OCI-LY7 (cell line): ENCODE measurements at regions not wholly inside any gene's neighbourhood (a gene's known extent, or its start where the extent isn't known, plus 50 kb on each side); places are given as distances from the start of the nearest gene placed in this dataset.

Source experiments
- BruUV-seq: library from RNA; stranded (reverse); fragments of 400-500 nt; replicated peaks from 2 replicates; lab custom pipeline; 2021; lab: Mats Ljungman, UMichigan
- CTCF ChIA-PET: fragments of 300-600 bp; sonication (Branson Sonifier 250); formaldehyde crosslinking; loops from one replicate; lab custom pipeline; 2022; ENCODE audit warnings: antibody characterized with exemption; ENCODE audit not compliant: unreplicated experiment; lab: Charles Lee
- POLR2A ChIA-PET: fragments of 300-600 bp; sonication (Branson Sonifier 250); formaldehyde crosslinking; loops from one replicate; lab custom pipeline; 2022; ENCODE audit warnings: antibody characterized with exemption; lab: Charles Lee
- DNase-seq: peaks from one replicate; pipeline ENCODE4 v3.0.0-alpha.2; 2015; ENCODE audit warnings: low spot score
- H2AFZ ChIP-seq: fragments of 200-600 bp; sonication (generic), shearing (Covaris generic); 2 replicates; pipeline ENCODE4 v1.6.1; 2014; ENCODE audit warnings: mild to moderate bottlenecking, antibody characterized with exemption, low read length, moderate library complexity
- H3K27ac ChIP-seq: fragments of 200-600 bp; sonication (generic); 2 replicates; pipeline ENCODE4 v1.5.1; 2014; ENCODE audit warnings: mixed run types, low read depth, mild to moderate bottlenecking, moderate library complexity, low read length, inconsistent platforms; ENCODE audit not compliant: poor library complexity, severe bottlenecking
- H3K36me3 ChIP-seq: fragments of 200-600 bp; sonication (generic); 2 replicates; pipeline ENCODE4 v1.6.1; 2014; ENCODE audit warnings: mild to moderate bottlenecking, antibody characterized with exemption, low read length, moderate library complexity, mixed read lengths; ENCODE audit not compliant: insufficient read depth
- H3K4me1 ChIP-seq: fragments of 200-600 bp; sonication (generic); 2 replicates; pipeline ENCODE4 v1.5.1; 2014; ENCODE audit warnings: mild to moderate bottlenecking, low read length; ENCODE audit not compliant: insufficient read depth, poor library complexity, severe bottlenecking
- H3K4me2 ChIP-seq: fragments of 200-600 bp; sonication (generic); 2 replicates; pipeline ENCODE4 v1.6.1; 2014; ENCODE audit warnings: mild to moderate bottlenecking, low read length
- H3K4me3 ChIP-seq: fragments of 200-600 bp; sonication (generic); 2 replicates; pipeline ENCODE4 v1.5.1; 2014; ENCODE audit warnings: mild to moderate bottlenecking, low read depth, low read length; ENCODE audit not compliant: poor library complexity, severe bottlenecking
- H3K79me2 ChIP-seq: fragments of 200-600 bp; sonication (generic); 2 replicates; pipeline ENCODE4 v1.6.1; 2016; ENCODE audit warnings: low read depth, mild to moderate bottlenecking, low read length, moderate library complexity, mixed read lengths; ENCODE audit not compliant: insufficient read depth
- H3K9me2 ChIP-seq: fragments of 200-600 bp; sonication (generic); 2 replicates; pipeline ENCODE4 v1.6.1; 2016; ENCODE audit warnings: mild to moderate bottlenecking, low read length, mixed read lengths; ENCODE audit not compliant: insufficient read depth
- H3K9me3 ChIP-seq: fragments of 200-600 bp; sonication (generic); 2 replicates; pipeline ENCODE4 v1.6.1; 2014; ENCODE audit warnings: mild to moderate bottlenecking, mixed run types, low read length, mixed read lengths
- H4K20me1 ChIP-seq: fragments of 200-600 bp; sonication (generic); 2 replicates; pipeline ENCODE4 v1.6.1; 2014; ENCODE audit warnings: mild to moderate bottlenecking, antibody characterized with exemption, low read length, moderate library complexity, mixed read lengths; ENCODE audit not compliant: insufficient read depth
- CTCF ChIP-seq: fragments of 200-600 bp; sonication (generic); conservative IDR thresholded peaks from 2 replicates; pipeline ENCODE4 v1.5.1; 2014; ENCODE audit warnings: mild to moderate bottlenecking, antibody characterized with exemption, low read length, moderate library complexity, mixed read lengths
- EZH2phosphoT487 ChIP-seq: fragments of 200-600 bp; sonication (generic); IDR thresholded peaks from 2 replicates; pipeline ENCODE4 v1.6.1; 2018; ENCODE audit warnings: low read depth, borderline replicate concordance, mild to moderate bottlenecking, mixed run types, antibody characterized with exemption, low read length, moderate library complexity, mixed read lengths
- intact Hi-C: fragments of 100-400 bp; cut with micrococcal nuclease; formaldehyde crosslinking; loops from one replicate; pipeline ENCODE4 v1.10.0; 2022; ENCODE audit not compliant: unreplicated experiment

GRCh38 chr4:179695175-179695574 is 2252.9 kb upstream of the AGA start:
- intact Hi-C loops: no loop called here
- Histone ChIP-seq H3K4me2 (no peak overlapping the region), H3K79me2 (no peaks in the 10 kb centered on the region), H2AFZ (no peak overlapping the region), H3K36me3 (no peaks in the 10 kb centered on the region), H3K9me2 (no peaks in the 10 kb centered on the region), H3K9me3 (no peaks in the 10 kb centered on the region), H4K20me1 (no peaks in the 10 kb centered on the region), H3K4me3 (no peak overlapping the region), H3K4me1 (no peaks in the 10 kb centered on the region), H3K27ac (no peak overlapping the region)
- ChIA-PET CTCF (no interaction called here), POLR2A (no interaction called here)
- TF ChIP-seq CTCF: no peak
- no peak for TF ChIP-seq EZH2phosphoT487
- no TSS peak for BruUV-seq
- DNase-seq: no peak

- TF ChIP-seq CTCF: no peak
- TF ChIP-seq EZH2phosphoT487: no peak
- Histone ChIP-seq H3K79me2 (no peaks in the 10 kb centered on the region), H3K4me3 (no peak overlapping the region), H3K27ac (no peak overlapping the region), H2AFZ (no peak overlapping the region), H3K4me2 (no peak overlapping the region), H3K9me3 (no peaks in the 10 kb centered on the region), H3K4me1 (no peaks in the 10 kb centered on the region), H3K9me2 (no peaks in the 10 kb centered on the region), H4K20me1 (no peaks in the 10 kb centered on the region), H3K36me3 (no peaks in the 10 kb centered on the region)
- POLR2A ChIA-PET: interaction anchor here (0.7 kb wide), 1 partner anchor 1538 kb away, joined by 3 read pairs; no protein-coding TSS in a partner anchor
- BruUV-seq: no TSS peak
- intact Hi-C loops: no loop called here
- no peak for DNase-seq
- CTCF ChIA-PET: no interaction called here
Observed at GRCh38 chr4:179698321-179698720, 2256.1 kb upstream of the AGA start.

- Histone ChIP-seq H2AFZ (no peak overlapping the region), H4K20me1 (no peaks in the 10 kb centered on the region), H3K9me2 (no peaks in the 10 kb centered on the region), H3K9me3 (no peaks in the 10 kb centered on the region), H3K4me1 (no peaks in the 10 kb centered on the region), H3K4me2 (no peak overlapping the region), H3K36me3 (no peaks in the 10 kb centered on the region), H3K79me2 (no peaks in the 10 kb centered on the region), H3K4me3 (no peak overlapping the region), H3K27ac (no peak overlapping the region)
- intact Hi-C loops: no loop called here
- TF ChIP-seq CTCF (no peak), EZH2phosphoT487 (no peak)
- BruUV-seq: no TSS peak
- DNase-seq: no peak
- ChIA-PET CTCF (no interaction called here), POLR2A (no interaction called here)
Observed at GRCh38 chr4:179709961-179710624, 2267.9 kb upstream of the AGA start.
